GDM1 (cell line): ENCODE measurements at regions not wholly inside any gene's neighbourhood (a gene's known extent, or its start where the extent isn't known, plus 50 kb on each side); places are given as distances from the start of the nearest gene placed in this dataset.

Source experiments
- DNase-seq: peaks from one replicate; lab custom pipeline; 2025; lab: John Stamatoyannopoulos, UW

DNA sequence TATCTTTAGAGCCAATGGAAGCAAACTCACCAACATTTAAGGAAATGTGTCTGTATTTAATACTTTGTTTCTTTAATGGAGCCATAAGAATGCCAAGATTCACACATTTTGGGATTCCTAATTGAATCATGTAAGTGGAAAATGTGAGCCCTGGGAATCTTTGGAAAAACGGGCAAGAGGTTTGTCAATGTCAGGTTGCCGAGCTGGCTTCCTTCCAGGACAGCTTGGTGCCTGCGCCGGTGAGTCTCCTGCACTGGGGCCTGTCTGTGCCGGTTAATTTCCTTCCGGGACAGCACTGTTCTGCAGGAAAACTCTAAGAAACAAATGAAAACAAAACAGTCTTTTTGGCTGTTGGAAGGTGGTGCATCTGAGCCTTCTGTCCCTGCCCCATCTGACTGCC lies 210.6 kb downstream of the HAPSTR1 start:
- no peak for DNase-seq

DNA sequence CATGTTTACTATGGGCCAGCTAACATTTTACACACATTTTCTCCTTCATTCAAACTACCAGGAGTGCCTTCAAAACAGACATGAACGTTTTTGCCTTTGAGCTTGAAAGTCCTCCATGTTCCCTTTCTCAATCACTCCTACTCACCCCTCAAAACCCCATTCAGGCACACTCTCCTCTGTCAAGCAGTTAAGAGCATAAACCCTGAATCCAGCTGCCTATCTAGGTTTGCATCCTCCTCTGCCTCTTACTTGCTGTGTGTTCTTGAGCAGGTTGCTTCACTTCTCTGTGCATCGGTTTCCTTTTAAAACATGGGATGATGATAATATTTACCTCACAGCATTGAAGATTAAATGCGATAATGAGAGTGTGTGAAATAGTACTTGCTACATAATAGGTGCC lies 215.3 kb downstream of the HAPSTR1 start:
- DNase-seq, result no peak

DNA sequence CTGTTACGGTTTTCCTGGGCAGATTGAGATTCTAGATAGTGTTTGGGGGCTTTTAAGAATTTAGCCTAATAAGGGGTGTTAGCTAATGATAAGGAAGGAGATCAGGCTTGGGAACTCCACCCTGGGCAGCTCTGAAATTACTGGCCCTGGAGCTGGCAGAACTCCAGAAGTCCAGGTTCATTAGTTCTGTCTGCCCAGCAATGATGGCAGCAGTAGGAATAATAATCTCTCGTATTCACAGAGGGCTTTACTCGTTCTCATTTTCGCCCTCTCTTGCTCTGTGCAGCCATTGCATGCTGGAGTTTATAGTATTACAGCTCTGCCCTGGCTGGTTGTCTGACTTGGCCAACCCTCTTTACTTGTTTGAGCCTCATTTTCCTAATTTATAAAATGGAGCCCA lies 216.0 kb downstream of the HAPSTR1 start:
- no peak for DNase-seq

DNA sequence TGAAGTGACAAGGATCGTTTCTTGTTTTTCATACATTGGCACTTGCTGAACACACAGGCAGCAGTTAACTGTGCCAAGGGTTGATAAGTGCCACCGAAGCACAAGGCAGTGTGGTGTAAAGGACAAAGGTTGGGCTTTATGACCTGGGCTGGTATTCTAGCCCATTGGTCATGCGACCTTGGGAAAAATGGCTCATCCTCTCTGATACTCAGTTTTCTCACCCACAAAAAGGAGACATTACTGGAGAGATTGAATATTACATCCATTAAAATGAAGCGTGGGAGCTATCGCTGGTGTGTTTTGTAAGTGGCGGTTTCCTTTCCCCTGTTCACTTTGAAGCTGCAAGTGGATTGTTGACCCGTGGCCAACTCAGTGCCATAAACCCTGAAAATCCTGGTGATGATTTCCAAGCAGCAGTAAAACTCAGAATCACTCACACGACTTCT lies 216.9 kb downstream of the HAPSTR1 start:
- DNase-seq, result no peak

DNA sequence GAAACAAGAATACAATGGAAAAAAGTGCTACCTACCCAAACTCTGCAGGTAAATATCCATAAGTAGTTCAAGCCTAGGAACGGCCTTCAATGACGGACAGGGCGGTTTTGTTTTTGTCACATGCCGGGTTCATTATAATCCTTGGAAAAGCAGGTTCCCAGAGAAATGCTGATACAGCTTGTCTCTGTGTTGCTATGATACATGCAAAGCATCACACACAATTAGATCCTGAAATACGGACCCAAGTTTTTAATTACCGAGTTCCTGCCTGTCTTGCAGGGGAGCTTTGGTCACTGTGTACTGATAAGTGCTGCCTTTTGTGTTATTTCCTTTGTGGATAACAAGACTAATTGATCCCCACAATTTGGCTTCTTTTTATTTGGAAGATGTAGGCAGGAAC lies 217.4 kb downstream of the HAPSTR1 start:
- no peak for DNase-seq

DNA sequence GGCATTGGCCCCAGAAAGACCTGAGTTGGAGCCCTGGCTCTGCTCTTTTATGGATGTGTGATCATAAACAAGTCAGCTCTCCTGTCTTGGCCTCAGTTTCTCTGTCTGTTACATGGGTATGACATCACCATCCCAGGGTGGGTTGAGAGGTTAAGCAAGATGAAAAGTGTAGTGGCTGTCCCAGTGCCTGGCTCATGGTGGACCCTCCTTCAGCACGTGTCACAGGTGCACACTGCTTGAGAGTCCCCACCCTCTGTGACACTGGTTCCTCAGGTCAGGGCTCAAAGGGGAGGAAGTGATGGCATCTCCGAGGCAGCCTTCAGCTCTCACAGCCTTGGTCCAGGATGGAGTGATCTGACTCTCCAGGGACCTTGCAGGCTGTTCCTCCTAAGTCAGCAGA lies 218.4 kb downstream of the HAPSTR1 start:
- DNase-seq, result no peak

DNA sequence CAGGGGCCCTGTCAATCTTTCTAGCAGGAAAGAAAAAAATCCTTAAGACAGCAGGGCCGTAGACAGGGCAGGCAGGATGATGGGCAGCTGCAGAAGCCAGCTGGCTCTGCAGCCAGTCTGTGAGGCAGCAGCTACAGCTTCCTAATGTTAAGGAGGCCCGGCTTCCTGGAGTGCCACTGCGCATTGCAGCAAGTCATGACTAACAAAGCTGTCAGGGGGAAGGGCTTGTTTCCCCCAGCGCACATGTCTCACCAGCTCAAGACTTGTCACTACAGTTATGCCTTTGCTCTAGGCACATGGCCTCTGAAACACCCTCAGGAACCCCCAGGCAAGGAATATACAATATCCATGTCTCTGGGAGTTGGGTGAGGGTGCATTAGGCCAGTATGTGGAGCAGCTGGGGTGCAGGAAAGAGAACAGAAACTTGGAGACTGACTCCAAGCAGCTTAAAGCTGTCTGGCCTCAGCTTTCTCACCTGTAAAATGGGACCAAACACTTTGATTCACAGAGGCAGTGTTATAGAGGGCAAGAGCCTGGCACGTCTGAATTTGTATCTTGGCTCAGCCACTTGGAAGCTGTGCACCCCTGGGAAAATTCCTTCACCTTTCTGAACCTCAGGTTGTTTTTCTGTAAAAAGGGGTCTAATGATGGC lies 220.0 kb downstream of the HAPSTR1 start:
- DNase-seq, result no peak

DNA sequence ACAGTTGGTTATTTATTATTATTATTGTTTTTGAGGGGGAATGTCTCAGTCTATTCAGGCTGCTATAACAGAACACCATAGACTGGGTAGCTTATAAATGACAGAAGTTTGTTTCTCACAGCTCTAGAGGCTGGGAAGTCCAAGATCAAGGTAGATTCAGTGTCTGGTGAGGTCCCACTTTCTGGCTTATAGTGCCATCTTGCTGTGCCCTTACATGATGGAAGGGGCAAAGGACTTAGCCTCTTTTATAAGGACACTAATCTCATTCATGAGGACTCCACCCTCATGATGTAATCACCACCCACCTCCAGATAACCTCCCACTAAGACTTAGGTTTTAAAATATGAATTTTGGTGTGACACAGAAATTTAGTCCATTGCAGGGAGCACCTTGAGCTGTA lies 224.6 kb downstream of the HAPSTR1 start:
- DNase-seq, result no peak

DNA sequence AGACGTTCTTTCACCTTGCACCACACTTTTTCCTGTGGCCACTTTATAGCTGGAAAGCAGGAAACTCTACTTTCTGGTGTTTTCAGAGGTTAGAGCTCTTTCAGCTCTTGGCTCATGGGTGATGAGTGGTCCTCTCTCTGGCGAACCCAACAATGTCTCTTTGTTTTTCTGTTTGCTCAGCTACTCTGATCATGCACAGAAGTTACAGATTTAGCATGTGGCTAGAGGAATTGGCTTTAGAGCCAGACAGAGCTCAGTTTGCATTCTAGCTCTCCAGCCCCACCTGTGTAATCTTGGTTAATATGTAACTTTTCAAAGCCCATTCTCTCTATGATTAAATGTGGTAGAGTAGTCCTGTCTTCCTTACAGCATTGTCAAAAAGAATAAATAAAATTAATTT lies 225.2 kb downstream of the HAPSTR1 start:
- no peak for DNase-seq

DNA sequence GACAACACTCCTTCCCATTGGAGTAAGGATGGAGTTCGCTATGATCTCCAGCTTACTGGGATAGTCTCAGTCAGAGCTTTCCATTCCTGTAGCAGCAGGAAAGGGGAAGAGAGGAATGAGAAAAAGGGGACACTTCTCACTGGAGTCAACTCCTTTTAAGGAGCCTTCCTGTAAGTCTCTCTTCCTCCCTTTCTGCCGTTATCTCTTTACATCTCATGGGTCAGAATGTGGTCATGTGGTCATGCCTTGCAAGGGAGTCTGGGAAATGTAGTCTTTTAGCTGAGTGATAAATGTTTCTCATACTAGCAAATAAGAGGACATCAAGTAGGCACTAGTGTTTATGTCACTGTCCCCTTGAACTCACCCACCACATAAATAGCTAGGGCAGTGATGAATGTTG lies 227.3 kb downstream of the HAPSTR1 start:
- DNase-seq, result no peak

DNA sequence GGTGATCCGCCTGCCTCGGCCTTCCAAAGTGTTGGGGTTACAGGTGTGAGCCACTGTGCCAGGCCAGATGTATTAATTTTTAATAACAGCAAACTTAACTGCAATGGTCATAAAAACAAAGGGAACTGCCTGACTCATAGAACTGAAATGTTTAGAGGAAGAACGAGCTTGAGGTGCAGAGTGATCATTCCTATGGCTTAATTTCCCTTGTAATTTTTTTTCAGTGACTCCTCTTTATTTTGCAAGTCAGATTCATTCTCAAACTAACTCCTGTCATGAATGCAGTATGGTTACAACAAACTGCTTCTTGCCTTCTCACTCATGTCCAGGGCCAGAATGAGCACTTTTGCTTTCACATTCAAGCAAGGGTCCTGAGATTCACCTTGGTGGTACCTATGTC lies 231.3 kb downstream of the HAPSTR1 start:
- DNase-seq, result no peak

DNA sequence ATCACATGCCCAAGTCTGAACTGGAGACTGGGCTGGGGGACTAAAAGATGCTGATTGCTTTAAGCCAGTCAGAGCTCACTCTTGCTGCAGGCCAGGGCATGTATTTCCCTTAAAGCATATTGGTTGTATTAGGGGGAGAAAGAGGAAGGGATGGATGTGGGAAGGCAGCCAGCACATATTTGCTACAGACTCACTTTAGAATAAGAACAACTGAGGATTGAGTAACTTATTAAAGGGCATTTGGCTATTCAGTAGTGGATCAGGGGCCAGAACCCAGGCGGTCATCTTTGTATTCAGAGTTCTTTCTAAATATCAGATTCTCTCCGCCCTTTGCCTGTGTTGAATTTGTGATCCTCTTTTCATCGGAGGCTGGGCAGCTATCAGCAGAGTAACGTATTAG lies 231.7 kb downstream of the HAPSTR1 start:
- DNase-seq, result no peak

DNA sequence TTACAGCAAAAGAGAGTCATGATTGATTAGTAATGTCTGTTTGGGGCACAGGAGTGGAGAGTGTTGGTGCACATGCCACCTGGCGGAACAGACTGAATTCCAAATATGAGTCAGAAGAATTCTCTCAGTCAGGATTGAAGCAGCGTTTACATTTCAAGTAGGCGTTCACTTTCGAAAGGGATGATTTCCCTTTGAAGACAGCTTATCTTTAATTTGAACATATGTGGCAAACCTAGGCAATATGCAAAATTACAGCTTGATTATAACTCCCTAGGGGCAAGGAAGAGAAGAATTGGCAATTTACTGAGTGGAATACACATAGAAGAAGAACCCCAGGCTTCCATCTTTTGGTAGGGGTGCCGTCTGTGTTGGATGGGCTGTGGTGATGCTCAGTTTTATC lies 235.8 kb downstream of the HAPSTR1 start:
- DNase-seq, result no peak

DNA sequence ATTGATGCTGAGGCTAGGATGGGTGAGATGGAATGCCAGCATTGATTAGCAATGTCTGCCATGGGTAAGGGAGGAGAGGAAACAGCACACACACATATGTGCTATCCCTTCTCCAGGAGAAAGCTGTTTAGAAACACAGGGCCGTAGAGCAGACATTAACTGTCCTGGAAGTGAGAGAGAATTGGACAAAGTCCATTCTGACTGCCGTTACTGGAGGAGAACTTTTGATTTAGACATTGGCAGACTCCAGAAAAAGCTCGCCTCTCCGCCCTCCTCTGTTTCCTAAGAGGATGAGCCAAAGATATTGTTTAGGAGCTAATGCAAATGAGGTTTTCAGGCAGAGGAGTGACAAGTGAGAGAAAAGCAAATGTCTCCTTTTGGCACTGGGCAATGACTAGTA lies 237.0 kb downstream of the HAPSTR1 start:
- DNase-seq, result no peak

DNA sequence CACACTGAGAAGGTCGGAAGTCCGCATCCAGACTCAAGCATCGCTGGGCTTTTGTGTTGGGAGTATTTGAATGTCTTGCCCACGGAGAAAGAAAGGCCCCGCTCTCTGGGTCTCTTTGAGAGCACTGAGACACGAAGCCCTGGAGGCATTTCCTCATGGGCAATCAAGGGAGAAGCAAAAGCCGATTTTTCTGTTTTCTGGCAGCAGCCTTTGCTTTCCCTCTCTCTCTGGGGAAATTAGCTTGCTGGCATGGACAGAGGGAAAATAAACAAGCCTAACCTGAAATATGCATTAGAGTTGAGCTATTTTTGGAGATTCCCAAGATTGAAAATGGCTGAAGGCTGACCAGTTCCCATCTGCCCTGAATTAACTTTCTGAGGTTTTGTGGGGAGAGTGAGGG lies 238.7 kb downstream of the HAPSTR1 start:
- no peak for DNase-seq

DNA sequence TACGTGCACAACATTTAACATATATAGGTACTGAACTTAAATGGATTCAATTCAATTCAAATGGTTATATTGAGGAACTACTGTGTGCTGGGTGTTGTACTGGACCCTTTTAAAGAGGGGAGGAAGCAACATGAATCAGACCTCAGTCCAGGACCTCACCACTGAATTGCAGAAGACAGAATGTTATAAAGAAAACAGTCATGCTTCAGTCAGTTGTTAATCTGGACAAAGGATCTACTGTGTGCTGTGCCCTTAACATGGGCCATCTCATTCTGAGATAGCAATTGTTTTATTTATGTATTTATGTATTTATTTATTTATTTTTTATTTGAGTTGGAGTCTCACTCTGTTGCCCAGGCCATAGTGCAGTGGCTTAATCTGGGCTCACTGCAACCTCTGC lies 240.1 kb downstream of the HAPSTR1 start:
- no peak for DNase-seq

DNA sequence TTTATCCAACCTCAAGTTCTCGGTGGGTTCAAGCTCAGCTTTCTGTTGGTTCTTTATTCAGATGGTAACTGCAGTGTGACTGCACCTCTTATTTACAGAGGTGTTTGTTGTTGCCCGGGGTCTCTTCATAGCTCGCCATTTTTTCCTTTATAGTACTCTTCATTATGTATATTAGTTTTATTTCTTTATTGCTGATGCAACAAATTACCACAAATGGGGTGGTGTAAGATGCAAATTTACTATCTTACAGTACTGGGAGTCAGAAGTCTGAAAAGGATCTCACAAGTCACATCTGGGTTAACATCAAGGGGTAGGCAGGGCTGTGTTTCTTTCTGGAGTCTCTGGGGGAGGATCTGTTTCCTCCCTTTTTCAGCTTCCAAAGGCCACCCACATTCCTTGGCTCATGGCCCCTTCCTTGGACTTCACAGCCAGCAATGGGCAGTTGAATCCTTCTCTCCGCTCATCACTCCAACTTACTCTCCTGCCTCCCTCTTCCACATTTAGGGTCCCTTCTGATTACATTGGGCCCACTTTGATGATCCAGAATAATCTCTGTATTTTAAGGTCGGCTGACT lies 241.2 kb downstream of the HAPSTR1 start:
- DNase-seq, result no peak

DNA sequence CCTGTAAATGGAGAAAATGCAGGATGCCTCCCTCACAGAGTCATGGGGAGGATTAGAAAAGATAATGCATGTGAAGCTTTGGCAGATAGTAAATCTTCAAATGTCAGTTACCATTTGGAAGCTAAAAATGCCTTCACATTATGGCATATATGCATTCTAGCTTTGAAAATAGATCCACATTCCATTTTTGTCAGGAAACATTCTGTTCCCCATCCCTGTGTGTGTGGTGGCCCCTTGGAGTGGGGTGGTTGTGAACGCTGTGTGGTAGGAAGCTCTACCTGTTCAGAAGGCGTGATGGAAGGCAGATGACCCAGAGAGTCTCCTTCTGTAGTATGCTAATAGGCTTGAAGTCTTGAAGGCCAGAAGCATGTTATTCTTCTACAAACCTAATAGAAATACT lies 242.0 kb downstream of the HAPSTR1 start:
- DNase-seq, result no peak

DNA sequence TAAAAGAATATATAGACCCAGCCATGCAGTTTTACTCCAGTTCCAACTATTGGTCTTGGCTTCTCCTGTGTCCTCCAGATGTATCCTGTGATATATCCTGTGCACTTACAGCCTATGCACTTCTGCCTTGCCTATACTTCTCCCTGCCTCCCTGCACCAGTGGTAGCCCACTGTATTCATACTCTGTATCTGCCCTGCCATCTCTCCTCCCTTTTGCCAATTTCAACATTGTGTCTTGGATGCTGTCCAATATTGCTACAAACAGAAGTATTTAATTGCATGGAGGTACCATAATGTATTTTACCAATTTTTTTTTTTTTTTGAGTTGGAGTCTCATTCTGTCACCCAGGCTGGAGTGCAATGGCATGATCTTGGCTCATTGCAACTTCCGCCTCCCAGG lies 242.7 kb downstream of the HAPSTR1 start:
- DNase-seq, result no peak

DNA sequence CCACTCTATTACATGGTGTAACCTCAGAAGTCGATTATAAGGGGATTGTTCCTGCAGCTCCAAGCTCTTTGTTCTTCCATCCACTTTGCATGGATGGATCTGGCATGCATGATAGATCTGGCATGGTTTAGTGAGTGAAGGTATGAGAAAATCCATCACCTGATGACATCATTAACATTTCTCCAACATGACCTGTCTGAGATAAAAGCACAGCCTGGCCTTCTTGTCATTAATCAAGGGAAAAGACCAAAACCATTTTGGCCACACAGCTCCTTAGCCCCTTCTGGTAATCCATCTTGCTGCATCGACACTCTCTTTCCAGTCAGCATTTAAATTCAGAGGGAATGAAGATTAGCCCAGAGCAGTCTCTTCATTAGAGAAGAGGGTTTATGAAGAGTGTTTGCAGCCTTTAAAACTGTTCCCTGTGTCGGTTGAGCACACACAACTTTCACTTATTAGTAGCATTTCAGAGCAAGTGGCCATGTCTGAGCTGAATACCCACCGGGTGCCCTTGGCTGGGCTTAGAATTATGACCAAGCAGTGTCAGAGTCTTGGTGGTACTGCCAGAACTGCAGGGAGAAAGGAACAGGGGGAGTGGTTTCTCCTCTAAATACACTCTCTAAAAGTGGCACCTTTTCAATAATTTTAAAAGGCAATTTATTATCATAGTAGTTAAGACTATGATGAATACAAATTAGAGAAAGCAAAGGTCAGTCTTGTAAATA lies 246.0 kb downstream of the HAPSTR1 start:
- DNase-seq, result no peak

DNA sequence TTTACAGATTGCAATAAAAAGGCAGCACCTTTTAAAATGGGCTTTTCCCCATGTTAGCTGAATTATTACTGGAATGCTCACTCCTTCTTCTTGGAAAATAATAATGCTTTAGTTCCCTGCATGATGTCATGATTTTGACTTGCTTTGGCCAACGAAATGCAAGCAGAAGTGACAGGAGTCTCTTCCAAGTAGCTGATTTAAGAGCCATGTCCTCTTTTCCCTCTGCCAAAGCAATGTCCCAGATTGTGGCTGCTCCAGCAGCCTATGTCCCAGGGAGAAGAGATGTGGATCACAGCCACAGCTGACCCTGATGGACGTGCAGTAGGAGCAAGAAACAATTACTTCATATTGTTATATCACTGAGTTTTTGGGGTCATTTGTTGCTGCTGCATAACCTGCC lies 246.6 kb downstream of the HAPSTR1 start:
- no peak for DNase-seq

DNA sequence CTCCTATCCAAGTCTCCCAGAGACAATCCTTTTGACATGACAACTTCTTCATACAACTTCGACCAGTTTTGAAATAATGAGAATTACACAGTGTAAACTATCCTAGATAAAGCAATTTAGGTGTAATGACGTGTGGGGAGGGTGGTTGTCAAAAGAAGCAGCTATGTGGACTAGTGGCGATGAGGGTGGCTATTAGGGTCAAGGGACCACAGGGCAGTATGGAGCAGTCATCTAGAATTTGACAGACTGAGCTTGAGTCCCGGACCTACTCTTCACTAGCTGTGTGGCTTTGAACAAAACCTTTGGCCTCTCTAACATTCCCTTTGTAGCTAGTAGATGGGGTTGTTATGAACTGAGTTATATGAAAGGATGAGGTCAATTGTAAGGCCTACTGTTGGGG lies 247.1 kb downstream of the HAPSTR1 start:
- DNase-seq, result no peak

DNA sequence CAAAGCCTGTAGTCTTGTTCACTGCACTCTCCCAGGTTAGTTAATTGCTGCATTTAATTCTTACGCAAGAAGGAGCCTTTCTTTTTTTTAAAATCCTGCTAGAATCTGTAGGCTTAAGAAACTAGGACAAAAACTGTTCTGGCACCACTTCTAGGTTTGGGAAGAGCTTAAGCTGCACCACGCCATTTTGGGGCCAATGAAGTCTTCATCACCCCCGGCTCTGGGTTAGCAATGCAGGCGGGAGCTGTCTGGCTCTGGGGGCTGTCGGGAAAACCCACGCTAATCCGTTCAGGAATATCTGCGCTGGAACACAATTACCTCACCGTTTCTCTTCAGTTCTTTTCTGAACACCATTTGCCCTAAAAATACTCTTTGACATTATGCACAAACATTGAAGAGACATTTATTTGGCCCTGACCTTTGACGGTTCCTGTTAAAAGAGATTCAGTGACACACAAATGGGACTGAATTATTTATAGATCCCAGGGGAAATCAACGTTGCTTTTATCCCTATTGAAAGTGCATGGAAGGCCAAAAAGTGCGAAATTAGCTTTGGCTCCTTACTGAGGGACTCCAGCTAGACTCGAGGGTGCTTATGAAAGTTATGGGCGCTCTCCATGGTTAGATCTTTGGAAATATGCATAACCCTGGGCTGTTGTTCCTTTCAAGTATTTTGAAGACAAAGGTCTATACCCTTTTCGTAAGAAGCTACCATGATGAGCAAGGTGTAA lies 249.2 kb downstream of the HAPSTR1 start:
- DNase-seq, result no peak
